Head of caudate nucleus (tissue), 42 donors: ENCODE measurements at regions not wholly inside any gene's neighbourhood (a gene's known extent, or its start where the extent isn't known, plus 50 kb on each side); places are given as distances from the start of the nearest gene placed in this dataset.

Experiments used
- DNase-seq, 42 donors: peaks; one replicate each; pipeline versions ENCODE4 v3.0.0 to v3.0.0-alpha.2; 2020 to 2021; ENCODE audit warnings: mixed read lengths in 7 of 42
- intact Hi-C: fragments of 100-400 bp; cut with DNase I; formaldehyde crosslinking; loops from one replicate; pipeline ENCODE4 v1.15.0; 2022

DNA sequence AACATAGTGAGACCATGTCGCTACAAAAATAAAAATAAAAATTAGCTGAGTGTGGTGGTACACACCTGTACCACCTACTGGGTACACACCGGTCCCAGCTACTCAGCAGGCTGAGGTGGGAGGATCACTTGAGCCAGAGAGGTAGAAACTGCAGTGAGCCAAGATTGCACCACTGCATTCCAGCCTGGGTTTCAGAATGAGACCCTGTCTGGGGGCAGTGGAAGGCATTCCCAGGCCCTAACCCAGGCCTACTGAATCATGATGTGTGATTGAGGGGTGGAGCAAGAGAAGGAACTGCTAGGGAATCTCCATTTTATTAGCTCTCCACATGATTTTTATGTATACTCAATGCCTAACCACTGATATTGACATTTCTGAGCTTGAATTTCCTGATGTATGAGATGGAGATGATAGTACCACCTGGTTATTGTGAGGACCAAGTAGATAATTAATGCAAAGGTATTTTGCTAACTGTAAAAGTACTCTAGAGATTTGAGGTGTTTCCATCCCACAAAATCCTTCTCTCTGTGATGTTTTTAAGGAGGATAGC lies 169.5 kb upstream of the UMPS start:
- intact Hi-C loops = no loop called here
- DNase-seq = no peak

DNA sequence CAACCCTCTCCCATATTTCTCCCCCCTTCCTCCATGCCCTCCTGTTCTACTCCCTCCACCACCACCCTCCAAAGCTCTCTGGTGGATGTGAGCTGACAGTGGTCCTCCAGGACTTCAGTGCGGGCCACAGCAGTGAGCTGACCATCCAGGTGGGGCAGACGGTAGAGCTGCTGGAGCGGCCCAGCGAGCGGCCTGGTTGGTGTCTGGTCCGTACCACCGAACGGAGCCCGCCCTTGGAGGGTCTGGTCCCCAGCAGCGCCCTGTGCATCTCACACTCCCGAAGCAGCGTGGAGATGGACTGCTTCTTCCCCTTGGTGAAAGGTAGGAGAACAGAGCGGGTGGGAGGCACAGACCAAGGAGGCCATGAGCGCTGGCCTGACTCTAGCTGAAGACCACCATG lies 167.5 kb upstream of the UMPS start:
- intact Hi-C loops = no loop called here
- no peak for DNase-seq

DNA sequence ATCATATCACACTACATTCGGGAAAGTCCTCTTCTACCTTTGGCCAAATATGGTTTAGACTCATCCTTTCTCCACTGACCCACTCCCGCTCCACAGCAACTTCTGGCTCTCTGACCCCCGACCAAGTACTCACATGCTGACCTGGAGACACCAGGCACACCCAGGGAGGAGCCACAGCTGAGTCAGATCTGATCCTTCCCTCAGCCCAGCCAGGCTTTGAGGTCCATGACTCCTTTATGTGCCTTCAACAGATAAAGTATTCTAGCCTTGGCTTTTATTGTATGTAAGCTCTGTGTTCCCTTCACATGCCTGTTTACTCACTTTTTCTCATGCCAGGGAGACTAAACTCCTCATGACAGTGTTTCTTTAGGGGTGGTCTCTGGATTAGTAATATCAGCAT lies 166.9 kb upstream of the UMPS start:
- DNase-seq = no peak
- intact Hi-C loops = no loop called here

DNA sequence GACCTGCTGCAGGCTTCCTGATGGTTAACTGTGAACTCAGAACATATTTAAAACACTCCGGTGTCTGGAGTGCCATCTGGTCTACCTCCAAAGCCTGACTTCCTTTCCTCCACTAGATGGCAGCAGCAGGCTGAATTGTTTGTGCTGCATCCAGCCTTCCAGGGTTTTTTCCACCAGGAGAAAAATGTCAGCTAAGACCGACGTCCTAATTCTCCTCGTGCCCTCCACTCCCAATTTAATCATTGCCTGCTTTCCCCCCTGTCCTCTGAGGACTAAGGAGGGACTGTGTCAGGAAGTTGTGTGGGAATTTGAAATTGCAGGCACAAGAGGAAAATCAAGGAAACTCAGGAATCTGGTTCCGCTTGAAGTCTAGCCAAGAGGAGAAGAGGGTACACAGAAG lies 165.2 kb upstream of the UMPS start:
- peak; percentile 44 to 92 (median 80) for DNase-seq
- intact Hi-C loops = no loop called here

DNA sequence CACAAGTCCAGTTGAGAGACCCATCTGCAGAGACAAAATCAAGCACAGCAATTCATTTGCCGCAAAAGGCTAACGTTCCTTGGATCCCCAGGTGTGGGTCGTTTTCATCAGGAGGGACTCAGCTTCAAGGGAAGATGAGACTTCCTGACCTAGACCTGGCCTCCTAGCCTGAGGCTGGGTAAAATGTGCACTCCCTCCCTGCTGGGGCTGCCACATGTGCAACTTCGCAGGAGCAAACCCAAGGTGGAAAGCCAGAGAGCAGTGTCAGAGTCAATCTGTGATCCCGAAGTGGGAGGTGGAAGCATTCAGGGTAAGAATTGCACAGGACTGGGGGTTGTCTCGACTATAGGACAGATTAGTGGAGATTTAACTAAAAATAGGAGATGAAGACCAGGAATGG lies 164.7 kb upstream of the UMPS start:
- DNase-seq = no peak
- intact Hi-C loops = no loop called here

DNA sequence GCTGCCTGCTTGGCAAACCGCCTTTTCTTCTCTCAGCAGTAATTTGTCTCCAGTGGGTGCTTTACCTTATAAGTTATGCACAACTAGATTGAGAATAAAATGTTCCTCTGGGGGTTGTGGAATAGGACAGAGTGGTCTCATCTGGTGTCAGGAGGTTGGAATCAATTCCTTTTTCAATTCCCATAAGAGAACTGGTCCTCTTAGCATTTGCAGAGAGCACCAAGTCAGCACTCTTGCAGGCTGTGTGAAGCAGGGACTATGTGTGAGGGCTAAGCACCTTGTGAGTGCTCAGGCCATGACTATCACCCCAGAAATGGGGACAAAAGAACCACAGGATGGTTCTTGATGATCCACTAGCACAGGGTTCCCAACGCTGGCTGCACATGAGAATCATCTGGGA lies 163.6 kb upstream of the UMPS start:
- intact Hi-C loops = no loop called here
- DNase-seq = no peak

DNA sequence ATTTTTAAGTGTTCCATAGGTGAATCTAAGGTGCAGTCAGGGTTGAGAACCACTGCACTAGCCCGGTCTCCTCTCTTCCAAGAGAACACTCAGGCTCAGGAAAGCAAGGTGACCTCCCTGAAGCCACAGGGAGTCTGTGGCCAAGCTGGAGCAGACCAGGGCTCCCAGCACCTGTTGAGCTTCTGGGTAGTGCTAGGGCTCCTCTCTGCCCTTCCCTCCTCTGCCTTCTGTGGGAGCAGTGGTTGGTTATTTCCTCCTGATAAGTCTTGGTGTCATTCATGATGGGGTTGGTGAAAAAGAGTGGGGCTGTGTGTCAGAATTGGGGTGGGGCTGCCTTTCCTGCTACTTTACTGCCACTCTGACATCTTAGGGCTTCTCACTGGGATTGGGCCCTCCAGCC lies 163.1 kb upstream of the UMPS start:
- intact Hi-C loops = no loop called here
- no peak for DNase-seq

DNA sequence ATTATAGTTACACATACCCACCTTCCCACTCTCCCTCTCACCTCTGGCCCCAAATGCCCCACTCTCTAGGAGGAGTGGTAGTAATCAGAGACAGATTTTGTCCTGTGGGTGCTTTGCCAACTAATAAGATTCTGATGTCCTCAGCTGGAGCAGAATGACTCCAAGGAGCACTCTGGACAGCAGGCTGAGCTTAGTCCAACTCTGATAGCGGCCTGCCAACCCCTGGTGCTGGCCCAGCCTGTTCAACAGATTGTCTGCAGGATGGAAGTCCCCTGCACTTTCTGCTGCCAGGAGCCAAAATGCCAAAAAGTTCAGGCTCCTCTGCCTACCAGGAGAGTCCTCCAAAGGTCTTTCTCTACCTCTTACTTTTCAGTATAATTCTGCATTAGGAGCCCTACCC lies 160.5 kb upstream of the UMPS start:
- DNase-seq = no peak
- intact Hi-C loops = loop anchor here (5.0 to 10.0 kb wide), 2 partner anchors 118 to 335 kb away; no protein-coding TSS in a partner anchor

DNA sequence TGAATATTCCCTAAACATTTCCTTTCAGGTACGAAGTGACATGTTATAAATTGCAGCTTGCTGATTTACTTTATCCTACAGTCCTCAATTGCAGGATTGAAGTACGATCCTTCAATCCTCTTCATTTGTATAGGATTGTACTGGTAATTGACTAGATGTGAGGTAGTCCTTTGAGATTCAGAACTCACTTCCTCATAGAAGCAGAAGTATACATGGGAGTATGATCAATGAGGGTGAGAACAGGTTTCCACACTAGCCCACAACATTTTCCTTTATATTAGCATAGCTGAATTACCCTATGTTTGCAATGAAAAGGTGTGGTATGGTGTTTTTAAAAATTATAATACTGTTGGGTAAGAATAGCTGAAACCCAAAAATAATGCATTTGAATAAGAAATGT lies 160.0 kb upstream of the UMPS start:
- intact Hi-C loops = loop anchor here (5.0 to 10.0 kb wide), 2 partner anchors 117 to 335 kb away; no protein-coding TSS in a partner anchor

DNA sequence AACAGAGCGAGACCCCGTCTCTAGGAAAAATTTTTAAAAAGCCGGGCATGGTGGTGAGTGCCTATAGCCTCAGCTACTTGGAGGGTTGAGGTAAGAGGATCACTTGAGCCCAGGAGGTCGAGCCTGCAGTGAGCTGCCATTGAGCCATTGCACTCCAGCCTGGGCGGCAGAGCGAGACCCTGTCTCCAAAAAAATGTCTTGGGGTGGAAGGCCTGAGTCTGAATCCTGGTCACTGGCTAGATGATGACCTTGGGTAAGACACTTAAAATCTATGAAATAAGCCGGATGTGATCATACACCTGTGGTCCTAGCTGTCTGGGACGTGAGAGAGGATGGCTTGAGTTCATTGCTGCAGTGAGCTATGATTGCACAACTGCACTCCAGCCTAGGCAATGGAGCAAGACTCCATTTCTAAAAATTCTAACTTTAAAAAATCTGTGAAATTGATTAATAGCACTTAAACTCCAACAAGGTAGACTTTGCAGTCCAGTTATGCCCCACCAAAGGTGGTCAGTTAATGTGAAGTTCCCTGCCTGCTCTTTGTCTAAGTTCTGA lies 157.3 kb upstream of the UMPS start:
- intact Hi-C loops = loop anchor here (5.0 to 10.0 kb wide), 2 partner anchors 114 to 332 kb away; no protein-coding TSS in a partner anchor
- no peak for DNase-seq

More for the DNA sequence above, 160.0 kb upstream of the UMPS start:
- DNase-seq = no peak

DNA sequence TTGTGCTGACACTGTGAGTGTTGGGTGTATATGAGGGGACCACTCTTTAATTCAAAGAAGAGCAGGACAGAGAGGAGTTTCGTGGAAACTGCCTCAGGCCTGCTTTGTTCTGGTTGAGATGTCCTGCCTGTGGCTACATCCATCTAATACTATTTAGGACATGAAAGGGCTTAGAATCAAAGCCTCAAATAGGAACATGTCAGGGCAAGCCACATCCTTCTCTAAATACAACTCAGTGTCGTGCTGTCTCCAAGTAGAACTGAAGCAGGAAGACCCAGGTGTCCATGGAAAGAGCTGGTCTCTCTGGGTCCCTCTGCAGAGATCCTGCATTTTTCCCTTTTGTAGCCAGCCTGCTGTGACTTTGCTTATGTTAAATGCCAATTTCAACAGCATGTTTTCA lies 156.2 kb upstream of the UMPS start:
- DNase-seq = no peak
- intact Hi-C loops = loop anchor here (5.0 to 10.0 kb wide), 2 partner anchors 113 to 331 kb away; no protein-coding TSS in a partner anchor

DNA sequence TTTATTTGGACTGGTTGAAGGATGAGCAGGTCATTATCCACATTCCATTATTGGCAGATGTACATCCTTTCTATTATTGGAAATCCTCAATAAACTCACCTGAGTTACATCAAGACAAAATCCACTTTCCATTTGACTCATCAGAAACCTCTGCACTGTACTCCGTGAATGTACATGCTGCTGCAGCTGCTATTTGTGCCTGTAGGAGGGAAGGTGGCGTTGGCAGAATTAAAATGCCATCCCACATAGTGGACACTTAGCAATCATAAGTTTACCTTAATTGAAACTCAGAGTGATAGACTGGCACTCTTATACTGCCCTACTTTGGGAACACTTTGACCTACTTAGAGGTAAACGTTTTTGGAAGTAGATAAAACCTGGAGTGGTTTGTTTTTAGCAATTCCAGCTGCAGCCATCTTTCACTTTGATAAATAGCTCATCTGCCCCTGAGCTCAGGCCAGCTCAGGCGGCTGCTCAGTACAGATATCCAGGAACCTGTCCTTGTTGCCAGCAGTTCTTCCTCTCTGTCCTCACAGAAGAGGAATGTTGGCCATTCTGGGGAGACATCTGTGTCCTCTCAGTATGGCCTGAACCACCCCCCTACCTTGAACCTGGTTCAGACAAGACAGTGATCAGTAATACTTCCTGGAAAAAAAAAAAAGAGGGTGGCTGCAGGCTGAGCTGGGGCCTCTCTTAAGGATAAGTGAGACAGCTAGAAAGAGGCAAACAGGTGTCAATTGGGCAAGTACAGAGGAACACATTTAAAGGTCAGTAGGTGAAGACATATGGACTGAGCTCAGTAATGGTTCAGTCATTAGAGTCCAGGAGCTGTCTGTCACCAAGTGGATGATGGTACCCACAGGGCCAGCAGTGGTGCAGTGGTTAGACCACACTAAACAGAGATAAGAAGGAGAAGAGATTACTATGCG lies 153.4 kb upstream of the UMPS start:
- intact Hi-C loops = loop anchor here (10.0 kb wide), 1 partner anchor 328 kb away; no protein-coding TSS in a partner anchor
- no peak for DNase-seq

DNA sequence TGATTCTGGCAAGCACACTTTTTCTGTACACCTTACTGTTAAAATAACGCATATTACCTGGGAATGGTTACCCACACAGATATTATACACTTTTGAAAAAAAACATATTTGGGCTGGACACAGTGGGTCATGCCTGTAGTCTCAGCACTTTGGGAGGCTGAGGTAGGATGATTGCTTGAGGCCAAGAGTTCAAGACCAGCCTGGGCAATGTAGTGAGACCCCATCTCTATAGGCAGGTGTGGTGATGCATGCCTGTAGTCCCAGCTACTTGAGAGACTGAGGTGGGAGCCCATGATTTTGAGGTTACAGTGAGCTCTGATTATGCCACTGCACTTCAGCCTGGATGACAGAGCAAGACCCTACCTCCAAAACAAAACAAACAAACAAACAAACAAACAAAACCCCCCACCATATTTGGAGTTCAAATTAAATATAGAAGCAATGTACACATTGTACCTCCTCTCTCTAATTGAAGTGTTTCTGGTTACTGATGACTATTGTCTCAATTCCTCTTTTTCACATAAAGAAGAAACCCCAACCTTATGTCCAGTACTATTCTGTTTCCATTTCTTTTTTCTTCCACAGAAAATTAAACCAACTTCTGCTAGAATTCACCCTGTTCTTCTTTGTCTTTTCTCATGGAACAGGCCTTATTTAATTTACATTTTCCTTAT lies 152.6 kb upstream of the UMPS start:
- intact Hi-C loops = loop anchor here (10.0 kb wide), 1 partner anchor 327 kb away; no protein-coding TSS in a partner anchor
- no peak for DNase-seq

DNA sequence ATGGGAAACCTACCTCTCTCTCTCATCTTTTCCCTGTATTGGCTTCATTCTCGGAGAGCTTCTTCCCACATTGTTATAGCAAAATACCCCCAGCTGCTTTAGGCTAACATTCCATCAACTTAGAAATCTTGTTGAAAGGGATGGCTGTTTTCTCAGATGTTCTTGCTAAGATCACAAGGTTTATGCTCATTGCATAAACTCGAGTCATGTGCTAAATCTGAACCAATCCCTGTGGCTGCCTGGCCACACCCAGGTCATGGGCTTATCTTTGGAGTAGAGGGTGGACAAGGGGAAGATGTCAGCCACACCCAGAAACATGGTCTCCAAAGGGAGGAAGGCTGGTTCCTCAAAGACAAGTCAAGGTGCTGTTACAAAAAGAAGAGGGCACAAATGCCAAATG lies 150.6 kb upstream of the UMPS start:
- intact Hi-C loops = loop anchor here (10.0 kb wide), 1 partner anchor 325 kb away; no protein-coding TSS in a partner anchor
- DNase-seq = no peak

DNA sequence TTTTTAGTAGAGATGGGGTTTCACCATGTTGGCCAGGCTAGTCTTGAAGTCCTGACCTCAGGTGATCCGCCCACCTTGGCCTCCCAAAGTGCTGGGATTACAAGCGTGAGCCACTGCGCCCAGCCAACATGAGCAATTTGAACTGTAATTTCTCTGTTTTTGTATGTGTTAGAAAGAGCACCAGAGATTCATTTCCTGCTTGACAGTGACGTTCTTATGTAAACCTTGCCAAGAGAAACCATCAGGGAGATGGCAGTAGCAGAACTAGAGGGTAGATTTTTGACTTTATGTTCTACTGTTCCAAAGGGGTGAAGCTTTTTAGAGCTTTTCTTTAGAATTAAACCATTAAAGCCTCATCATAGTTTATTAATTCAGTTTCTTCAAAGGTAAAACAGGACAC lies 148.1 kb upstream of the UMPS start:
- no peak for DNase-seq
- intact Hi-C loops = no loop called here

DNA sequence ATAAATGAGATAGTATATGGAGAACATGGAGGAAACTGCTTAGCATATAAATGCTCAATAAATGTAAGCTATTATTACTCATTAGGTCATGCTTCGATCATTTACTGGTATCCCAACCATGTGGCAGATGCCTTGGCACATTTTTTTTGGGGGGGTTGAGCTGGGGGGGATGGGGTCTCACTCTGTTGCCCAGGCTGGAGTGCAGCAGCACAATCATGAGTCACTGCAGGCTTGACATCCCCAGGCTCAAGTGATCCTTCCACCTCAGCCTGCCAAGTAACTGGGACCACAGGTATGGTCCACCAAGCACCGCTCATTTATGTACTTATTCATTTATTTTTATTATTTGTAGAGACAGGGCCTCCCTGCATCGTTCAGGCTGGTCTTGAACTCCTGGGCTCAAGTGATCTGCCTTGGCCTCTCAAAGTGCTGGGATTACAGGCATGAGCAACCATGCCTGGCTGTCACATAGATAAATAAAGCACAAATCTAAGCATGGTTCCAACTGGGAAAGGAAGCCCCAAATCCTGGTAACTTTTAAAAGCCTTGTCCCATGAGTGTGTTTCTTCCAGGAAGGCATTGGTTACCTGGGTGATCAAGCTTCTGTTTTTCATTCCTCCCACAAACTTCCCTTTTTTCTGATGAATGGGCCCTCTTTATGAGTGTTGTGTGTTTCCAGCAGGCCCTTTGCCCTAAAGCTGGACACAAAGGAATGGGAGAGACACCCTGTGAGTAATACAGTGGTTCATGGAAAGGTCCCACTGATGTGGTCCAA lies 147.4 kb upstream of the UMPS start:
- intact Hi-C loops = no loop called here
- DNase-seq = peak in 2 of 42 donors; percentile 13 to 51

DNA sequence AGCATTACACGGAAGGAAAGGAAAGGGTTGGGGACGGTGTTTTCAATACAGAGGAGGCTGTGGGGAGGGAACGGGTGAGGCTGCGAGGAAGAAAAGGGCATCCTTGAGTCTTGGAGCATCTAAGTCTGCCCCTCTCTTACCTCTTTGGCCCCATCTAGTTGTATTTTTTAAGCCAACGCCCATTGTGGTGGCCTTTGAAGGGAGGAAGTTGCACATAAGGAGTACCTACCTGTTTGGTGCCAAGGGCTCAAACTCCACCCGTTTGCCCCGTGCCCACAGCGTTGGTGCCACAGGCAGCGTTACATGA lies 146.1 kb upstream of the UMPS start:
- intact Hi-C loops = no loop called here
- no peak for DNase-seq

DNA sequence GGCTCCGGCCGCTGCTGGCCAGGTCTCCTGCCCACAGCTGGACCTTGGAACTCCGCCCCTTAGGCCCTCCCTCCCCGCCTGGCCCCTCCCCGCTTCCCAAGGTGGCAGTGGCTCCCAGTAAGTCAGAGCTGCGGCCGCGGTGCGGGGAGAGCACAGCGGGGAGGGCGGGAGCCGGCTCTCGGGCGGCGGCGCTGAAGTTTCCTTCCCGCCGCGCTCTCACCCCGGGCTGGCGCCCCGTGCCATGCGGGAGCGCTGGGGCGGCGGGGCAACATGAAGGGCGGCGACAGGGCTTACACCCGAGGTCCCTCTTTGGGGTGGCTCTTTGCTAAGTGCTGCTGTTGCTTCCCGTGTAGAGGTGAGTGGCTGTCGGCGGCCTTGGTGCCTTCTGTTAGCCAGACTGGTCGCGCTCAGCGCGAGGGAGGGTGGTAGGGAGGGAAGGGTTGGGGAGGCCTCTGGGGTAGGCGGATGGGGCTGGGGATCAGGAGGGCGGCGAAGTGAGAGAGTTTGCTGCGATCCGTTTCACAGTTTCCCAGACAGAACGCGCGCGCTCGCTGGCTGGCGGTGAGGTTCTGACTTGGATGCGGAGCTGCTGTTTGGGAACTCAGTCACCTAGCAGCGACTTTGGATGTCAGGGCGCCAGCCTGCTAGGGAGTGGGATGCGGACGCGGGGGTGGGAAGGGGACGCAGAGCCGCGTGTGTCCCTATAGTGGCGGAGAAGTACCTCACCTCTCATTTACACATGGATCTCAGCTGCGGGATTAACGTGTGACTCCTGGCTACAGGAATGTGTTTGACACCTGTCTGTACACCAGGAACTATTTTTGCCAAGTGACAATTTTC lies 145.5 kb upstream of the UMPS start:
- peak in 40 of 42 donors; percentile 10 to 76 (median 52) for DNase-seq
- intact Hi-C loops = no loop called here
